Calu3 (cell line): ENCODE measurements at regions not wholly inside any gene's neighbourhood (a gene's known extent, or its start where the extent isn't known, plus 50 kb on each side); places are given as distances from the start of the nearest gene placed in this dataset.

Source experiments
- BruUV-seq: library from RNA; stranded (reverse); fragments of 400-500 nt; replicated peaks from 2 replicates; lab custom pipeline; 2021; lab: Mats Ljungman, UMichigan
- CTCF ChIA-PET: fragments of 300-600 bp; sonication (Branson Sonifier 250); formaldehyde crosslinking; loops from one replicate; lab custom pipeline; 2022; ENCODE audit warnings: antibody characterized with exemption; lab: Charles Lee
- DNase-seq: peaks from one replicate; pipeline ENCODE4 v3.0.0; 2022
- H3K27ac Mint-ChIP-seq: one replicate; pipeline ENCODE4 v1.8.0; 2022; ENCODE audit warnings: mixed read lengths; ENCODE audit not compliant: unreplicated experiment
- H3K27me3 Mint-ChIP-seq: one replicate; pipeline ENCODE4 v1.8.0; 2022; ENCODE audit warnings: mixed read lengths; ENCODE audit not compliant: unreplicated experiment
- H3K36me3 Mint-ChIP-seq: one replicate; pipeline ENCODE4 v1.8.0; 2022; ENCODE audit warnings: mild to moderate bottlenecking, moderate library complexity, mixed read lengths; ENCODE audit not compliant: insufficient read depth, unreplicated experiment
- H3K4me1 Mint-ChIP-seq: one replicate; pipeline ENCODE4 v1.8.0; 2022; ENCODE audit warnings: mild to moderate bottlenecking, low read depth, mixed read lengths; ENCODE audit not compliant: unreplicated experiment
- H3K4me3 Mint-ChIP-seq: one replicate; pipeline ENCODE4 v1.8.0; 2022; ENCODE audit warnings: mild to moderate bottlenecking, low read depth, moderate library complexity, mixed read lengths; ENCODE audit not compliant: unreplicated experiment
- H3K9me3 Mint-ChIP-seq: one replicate; pipeline ENCODE4 v1.8.0; 2022; ENCODE audit warnings: low read depth, mixed read lengths; ENCODE audit not compliant: unreplicated experiment
- CTCF ChIP-seq: fragments of 200-600 bp; IDR thresholded peaks from one replicate; pipeline ENCODE4 v1.8.0; 2022; ENCODE audit warnings: antibody characterized with exemption; ENCODE audit not compliant: unreplicated experiment
- intact Hi-C: fragments of 100-400 bp; cut with micrococcal nuclease; formaldehyde crosslinking; loops from one replicate; pipeline ENCODE4 v1.10.0; 2022; ENCODE audit not compliant: unreplicated experiment

- no peak overlapping the region for H3K4me3 Mint-ChIP-seq
- no peaks in the 10 kb centered on the region for H3K36me3 Mint-ChIP-seq
- no peaks in the 10 kb centered on the region for H3K27me3 Mint-ChIP-seq
- TF ChIP-seq CTCF: no peak
- H3K27ac Mint-ChIP-seq: no peak overlapping the region
- no TSS peak for BruUV-seq
- no peaks in the 10 kb centered on the region for H3K4me1 Mint-ChIP-seq
- intact Hi-C loops: no loop called here
- no peak for DNase-seq
- H3K9me3 Mint-ChIP-seq: peaks cover 3% of the 10 kb centered on the region
- CTCF ChIA-PET: no interaction called here
Measured at GRCh38 chr2:3122525-3122924, 255.1 kb downstream of the EIPR1 start.

GRCh38 chr2:3121601-3122000, 256.0 kb downstream of the EIPR1 start:
- Mint-ChIP-seq H3K27ac (no peak overlapping the region), H3K4me3 (no peak overlapping the region), H3K27me3 (no peaks in the 10 kb centered on the region), H3K36me3 (no peaks in the 10 kb centered on the region), H3K4me1 (no peaks in the 10 kb centered on the region), H3K9me3 (peaks cover 3% of the 10 kb centered on the region)
- intact Hi-C loops: no loop called here
- CTCF ChIA-PET: no interaction called here
- no TSS peak for BruUV-seq
- no peak for DNase-seq
- TF ChIP-seq CTCF: no peak

GRCh38 chr2:3117650-3118216, 259.9 kb downstream of the EIPR1 start:
- Mint-ChIP-seq H3K9me3 (peaks cover 10% of the 10 kb centered on the region), H3K4me1 (no peaks in the 10 kb centered on the region), H3K4me3 (no peak overlapping the region), H3K27me3 (no peaks in the 10 kb centered on the region), H3K27ac (no peak overlapping the region), H3K36me3 (no peaks in the 10 kb centered on the region)
- CTCF ChIA-PET: no interaction called here
- DNase-seq: no peak
- no TSS peak for BruUV-seq
- intact Hi-C loops: no loop called here
- TF ChIP-seq CTCF: no peak

- DNase-seq: no peak
- Mint-ChIP-seq H3K36me3 (no peaks in the 10 kb centered on the region), H3K9me3 (peaks cover 12% of the 10 kb centered on the region), H3K27ac (no peak overlapping the region), H3K27me3 (no peaks in the 10 kb centered on the region), H3K4me3 (no peak overlapping the region), H3K4me1 (no peaks in the 10 kb centered on the region)
- CTCF ChIA-PET: no interaction called here
- BruUV-seq: no TSS peak
- TF ChIP-seq CTCF: no peak
- intact Hi-C loops: no loop called here
Measured at GRCh38 chr2:3116371-3116770, 261.2 kb downstream of the EIPR1 start.
